HEK293 (cell line): ENCODE measurements at regions not wholly inside any gene's neighbourhood (a gene's known extent, or its start where the extent isn't known, plus 50 kb on each side); places are given as distances from the start of the nearest gene placed in this dataset.

ENCODE experiments used
- CTCF ChIA-PET: fragments of 350-600 bp; formaldehyde crosslinking; extraction: SDS; loops from one replicate; lab custom pipeline; 2021; ENCODE audit warnings: antibody characterized with exemption; lab: Yijun Ruan, JAX
- POLR2A ChIA-PET: fragments of 300-600 bp; formaldehyde crosslinking; extraction: SDS; loops from one replicate; lab custom pipeline; 2020; ENCODE audit warnings: antibody characterized with exemption, inconsistent platforms; lab: Yijun Ruan, JAX
- H3K27ac ChIP-seq: fragments of 200-500 bp; sonication (Bioruptor generic); 2 replicates; pipeline ENCODE4 v1.5.1; 2014; ENCODE audit warnings: low read depth, low read length, control low read depth, inconsistent platforms; ENCODE audit errors: extremely low read depth
- H3K36me3 ChIP-seq, 2 experiments: fragments of 200-500 bp in 1 of 2; sonication (Bioruptor generic) in 1 of 2; 1 replicate in 1 of 2; 2 replicates in 1 of 2; pipeline ENCODE4 v1.5.1; 2014 to 2017; ENCODE audit warnings: inconsistent platforms in 2 of 2, low read length in 2 of 2; ENCODE audit not compliant: control insufficient read depth in 2 of 2, insufficient read depth in 1 of 2
- H3K4me1 ChIP-seq: fragments of 200-500 bp; sonication (Bioruptor generic); 2 replicates; pipeline ENCODE4 v1.5.1; 2014; ENCODE audit warnings: mild to moderate bottlenecking, low read length, inconsistent platforms; ENCODE audit not compliant: control insufficient read depth, insufficient read depth
- H3K4me3 ChIP-seq: 2 replicates; pipeline ENCODE4 v1.5.1; 2011; ENCODE audit warnings: low read depth, mild to moderate bottlenecking, control low read depth, low read length, moderate library complexity
- H3K9me3 ChIP-seq: fragments of 200-500 bp; sonication (Bioruptor generic); 2 replicates; pipeline ENCODE4 v1.5.1; 2014; ENCODE audit warnings: low read depth, low read length, inconsistent platforms; ENCODE audit not compliant: control insufficient read depth, insufficient read depth
- CTCF ChIP-seq: fragments of 450-650 bp; formaldehyde crosslinking; IDR thresholded peaks from 2 replicates; pipeline ENCODE4 v1.5.1; 2016; ENCODE audit warnings: missing biosample characterization, missing genetic modification characterization
- HOXC10 ChIP-seq: sonication (generic); formaldehyde crosslinking; IDR thresholded peaks from 2 replicates; pipeline ENCODE4 v1.8.1; 2023; ENCODE audit warnings: mild to moderate bottlenecking, missing genetic modification reagents
- KLF7 ChIP-seq: fragments of 450-650 bp; formaldehyde crosslinking; IDR thresholded peaks from 2 replicates; pipeline ENCODE4 v1.5.1; 2016; ENCODE audit warnings: missing biosample characterization, missing genetic modification characterization, borderline replicate concordance
- KLF9 ChIP-seq: fragments of 450-650 bp; formaldehyde crosslinking; IDR thresholded peaks from 2 replicates; pipeline ENCODE4 v1.5.1; 2016; ENCODE audit warnings: missing biosample characterization, missing genetic modification characterization, low read depth
- PRDM2 ChIP-seq: fragments of 450-650 bp; formaldehyde crosslinking; IDR thresholded peaks from 2 replicates; pipeline ENCODE4 v1.5.1; 2016; ENCODE audit warnings: missing biosample characterization, missing genetic modification characterization, borderline replicate concordance
- SP3 ChIP-seq: fragments of 450-650 bp; formaldehyde crosslinking; IDR thresholded peaks from 2 replicates; pipeline ENCODE4 v1.5.1; 2016; ENCODE audit warnings: missing biosample characterization, missing genetic modification characterization
- ZBTB21 ChIP-seq: fragments of 450-650 bp; formaldehyde crosslinking; IDR thresholded peaks from 2 replicates; pipeline ENCODE4 v1.5.1; 2017; ENCODE audit warnings: missing biosample characterization, missing genetic modification characterization
- ZBTB44 ChIP-seq: fragments of 450-650 bp; IDR thresholded peaks from 2 replicates; pipeline ENCODE4 v1.5.1; 2018; ENCODE audit warnings: missing biosample characterization, mild to moderate bottlenecking, missing genetic modification characterization
- ZFHX2 ChIP-seq: fragments of 450-650 bp; formaldehyde crosslinking; conservative IDR thresholded peaks from 2 replicates; pipeline ENCODE4 v1.5.1; 2016; ENCODE audit warnings: missing biosample characterization, missing genetic modification characterization
- ZNF146 ChIP-seq: fragments of 450-650 bp; formaldehyde crosslinking; IDR thresholded peaks from 2 replicates; pipeline ENCODE4 v1.5.1; 2016; ENCODE audit warnings: missing biosample characterization, missing genetic modification characterization
- ZNF223 ChIP-seq: fragments of 450-650 bp; formaldehyde crosslinking; IDR thresholded peaks from 2 replicates; pipeline ENCODE4 v1.5.1; 2016; ENCODE audit warnings: missing biosample characterization, missing genetic modification characterization
- ZNF391 ChIP-seq: fragments of 450-650 bp; formaldehyde crosslinking; IDR thresholded peaks from 2 replicates; pipeline ENCODE4 v1.5.1; 2016; ENCODE audit warnings: low read depth, missing biosample characterization, missing genetic modification characterization, borderline replicate concordance
- ZNF416 ChIP-seq: fragments of 450-650 bp; formaldehyde crosslinking; IDR thresholded peaks from 2 replicates; pipeline ENCODE4 v1.5.1; 2016; ENCODE audit warnings: missing biosample characterization, missing genetic modification characterization
- ZNF639 ChIP-seq: fragments of 450-650 bp; formaldehyde crosslinking; IDR thresholded peaks from 2 replicates; pipeline ENCODE4 v1.5.1; 2016; ENCODE audit warnings: missing biosample characterization, missing genetic modification characterization

GRCh38 chr2:217058791-217059755 lies 199.2 kb upstream of the TNP1 start:
- CTCF ChIA-PET = interaction anchor here (0.9 to 1.0 kb wide), 2 partner anchors 15 to 361 kb away, joined by 4 to 5 read pairs; no protein-coding TSS in a partner anchor
- POLR2A ChIA-PET = no interaction called here

GRCh38 chr2:217057773-217058172 lies 197.9 kb upstream of the TNP1 start:
- no peaks in the 10 kb centered on the region for H3K36me3 ChIP-seq
- H3K4me3 ChIP-seq = no peak overlapping the region
- H3K4me1 ChIP-seq = peaks cover 5% of the 10 kb centered on the region; the same call in 1 of the 2 replicates
- POLR2A ChIA-PET = no interaction called here
- CTCF ChIA-PET = no interaction called here
- H3K9me3 ChIP-seq = no peaks in the 10 kb centered on the region
- no peak overlapping the region for H3K27ac ChIP-seq
- TF ChIP-seq ZNF416 (tag by site-specific recombination) (no peak), SP3 (tag by site-specific recombination) (no peak), ZFHX2 (tag by site-specific recombination) (no peak), ZBTB21 (tag by site-specific recombination) (no peak), ZNF223 (tag by site-specific recombination) (no peak), ZNF639 (tag by site-specific recombination) (no peak), ZBTB44 (no peak), ZNF391 (tag by site-specific recombination) (no peak), KLF9 (tag by site-specific recombination) (no peak), ZNF146 (tag by site-specific recombination) (no peak)

More at GRCh38 chr2:217058791-217059755, 199.2 kb upstream of the TNP1 start:
- TF ChIP-seq PRDM2 (tag by site-specific recombination) = no peak
- no peak for TF ChIP-seq KLF7
- TF ChIP-seq HOXC10 (CRISPR knock-in tag) = no peak
- TF ChIP-seq ZBTB21 (tag by site-specific recombination) = no peak
- 0 out of 2 replicates have a peak, but pooled peaks have one; percentile 8 for TF ChIP-seq CTCF (tag by site-specific recombination)
- TF ChIP-seq, all 188 proteins: peak for 1
- peaks cover 5% of the 10 kb centered on the region; the same call in 1 of the 2 replicates for H3K4me1 ChIP-seq
- no peak overlapping the region for H3K27ac ChIP-seq
- H3K9me3 ChIP-seq = no peaks in the 10 kb centered on the region
- no peak overlapping the region for H3K4me3 ChIP-seq
- H3K36me3 ChIP-seq = no peaks in the 10 kb centered on the region
